Natural killer cell (primary cell): ENCODE measurements at regions not wholly inside any gene's neighbourhood (a gene's known extent, or its start where the extent isn't known, plus 50 kb on each side); places are given as distances from the start of the nearest gene placed in this dataset.

Source experiments
- ATAC-seq, 3 donors: fragments of 150-1000 bp in 2 of 3; fragments of 200-7000 bp in 1 of 3; cut with Tn5 transposase; 1 replicate in 1 of 3; 2 replicates in 2 of 3; pipeline ENCODE4 v1.10.0; 2021; ENCODE audit warnings: mild to moderate bottlenecking in 2 of 3, moderate library complexity in 2 of 3
- DNase-seq, 2 donors: peaks; one replicate each; pipeline versions ENCODE4 v3.0.0 to v3.0.0-alpha.2; 2013 to 2021; ENCODE audit warnings: mixed read lengths in 1 of 2
- H3K27ac ChIP-seq: one replicate; pipeline ENCODE4 v1.5.1; 2013; ENCODE audit warnings: mild to moderate bottlenecking, low read length
- H3K27me3 ChIP-seq: one replicate; pipeline ENCODE4 v1.6.1; 2013; ENCODE audit warnings: low read length; ENCODE audit not compliant: control insufficient read depth, insufficient read depth
- H3K36me3 ChIP-seq: one replicate; pipeline ENCODE4 v1.6.1; 2013; ENCODE audit warnings: low read length; ENCODE audit not compliant: control insufficient read depth, insufficient read depth
- H3K4me1 ChIP-seq: one replicate; pipeline ENCODE4 v1.6.1; 2013; ENCODE audit warnings: low read length; ENCODE audit not compliant: control insufficient read depth, insufficient read depth
- H3K4me3 ChIP-seq: one replicate; pipeline ENCODE4 v1.5.1; 2013; ENCODE audit warnings: low read length
- H3K9me3 ChIP-seq: one replicate; pipeline ENCODE4 v1.6.1; 2013; ENCODE audit warnings: low read length; ENCODE audit not compliant: control insufficient read depth, insufficient read depth
- H3K27ac Mint-ChIP-seq, 2 donors: one replicate each; pipeline ENCODE4 v1.8.0; 2022; ENCODE audit warnings: mild to moderate bottlenecking in 2 of 2, mixed read lengths in 2 of 2, moderate library complexity in 1 of 2
- H3K27me3 Mint-ChIP-seq, 2 donors: one replicate each; pipeline ENCODE4 v1.8.0; 2022; ENCODE audit warnings: low read depth in 2 of 2, mixed read lengths in 2 of 2
- H3K36me3 Mint-ChIP-seq: one replicate; pipeline ENCODE4 v1.8.0; 2022; ENCODE audit warnings: mixed read lengths
- H3K4me1 Mint-ChIP-seq, 2 donors: one replicate each; pipeline ENCODE4 v1.8.0; 2022; ENCODE audit warnings: mixed read lengths in 2 of 2
- H3K4me3 Mint-ChIP-seq: one replicate; pipeline ENCODE4 v1.8.0; 2022; ENCODE audit warnings: mild to moderate bottlenecking, moderate library complexity, mixed read lengths
- H3K9me3 Mint-ChIP-seq, 2 donors: one replicate each; pipeline ENCODE4 v1.8.0; 2022; ENCODE audit warnings: mixed read lengths in 2 of 2
- CTCF ChIP-seq: fragments of 200-600 bp; IDR thresholded peaks from one replicate; pipeline ENCODE4 v1.8.0; 2022; ENCODE audit warnings: antibody characterized with exemption
- WGBS: methylation state at CpG from one replicate; pipeline ENCODE4 v1.1.7; 2013; ENCODE audit warnings: missing lambda C conversion rate; ENCODE audit not compliant: insufficient coverage; 5-methylcytosine and 5-hydroxymethylcytosine counted together
- intact Hi-C: fragments of 100-400 bp; cut with micrococcal nuclease; formaldehyde crosslinking; loops from one replicate; pipeline ENCODE4 v1.14.2; 2022

GRCh38 chr7:153523320-153524015, 528.7 kb upstream of the DPP6 start:
- H3K36me3 Mint-ChIP-seq = no peaks in the 10 kb centered on the region
- DNase-seq (no peak), ATAC-seq (no peak)
- intact Hi-C loops = no loop called here
- WGBS = 81% methylated on average over 16 of the region's 16 CpGs
- no peaks in the 10 kb centered on the region for H3K4me1 Mint-ChIP-seq
- Histone ChIP-seq H3K9me3 (peaks cover 8% of the 10 kb centered on the region), H3K27me3 (no peaks in the 10 kb centered on the region), H3K4me3 (no peak overlapping the region), H3K27ac (no peak overlapping the region), H3K4me1 (no peaks in the 10 kb centered on the region), H3K36me3 (no peaks in the 10 kb centered on the region)
- peaks cover 10 to 13% of the 10 kb centered on the region in 2 donors for H3K9me3 Mint-ChIP-seq
- H3K27ac Mint-ChIP-seq = no peak overlapping the region
- no peaks in the 10 kb centered on the region for H3K27me3 Mint-ChIP-seq
- H3K4me3 Mint-ChIP-seq = no peak overlapping the region
- no peak for TF ChIP-seq CTCF

GRCh38 chr7:153524070-153524601, 528.1 kb upstream of the DPP6 start:
- Histone ChIP-seq H3K4me3 (no peak overlapping the region), H3K4me1 (no peaks in the 10 kb centered on the region), H3K27me3 (no peaks in the 10 kb centered on the region), H3K27ac (no peak overlapping the region), H3K36me3 (no peaks in the 10 kb centered on the region), H3K9me3 (peaks cover 8% of the 10 kb centered on the region)
- H3K4me1 Mint-ChIP-seq = no peaks in the 10 kb centered on the region
- no peak overlapping the region for H3K4me3 Mint-ChIP-seq
- H3K27ac Mint-ChIP-seq = no peak overlapping the region
- no peaks in the 10 kb centered on the region for H3K27me3 Mint-ChIP-seq
- 18% methylated on average over 9 of the region's 9 CpGs for WGBS
- ATAC-seq (no peak), DNase-seq (no peak)
- intact Hi-C loops = no loop called here
- H3K36me3 Mint-ChIP-seq = no peaks in the 10 kb centered on the region
- H3K9me3 Mint-ChIP-seq = peaks cover 9 to 12% of the 10 kb centered on the region in 2 donors
- no peak for TF ChIP-seq CTCF

GRCh38 chr7:153529100-153529499, 523.1 kb upstream of the DPP6 start:
- H3K36me3 Mint-ChIP-seq = no peaks in the 10 kb centered on the region
- intact Hi-C loops = no loop called here
- Histone ChIP-seq H3K4me3 (no peak overlapping the region), H3K4me1 (no peaks in the 10 kb centered on the region), H3K27me3 (no peaks in the 10 kb centered on the region), H3K27ac (no peak overlapping the region), H3K9me3 (peaks cover 15% of the 10 kb centered on the region), H3K36me3 (no peaks in the 10 kb centered on the region)
- DNase-seq (no peak), ATAC-seq (no peak)
- H3K9me3 Mint-ChIP-seq = peaks cover 10 to 16% of the 10 kb centered on the region in 2 donors
- no peak overlapping the region for H3K27ac Mint-ChIP-seq
- 76% methylated on average over 7 of the region's 7 CpGs for WGBS
- no peak overlapping the region for H3K4me3 Mint-ChIP-seq
- H3K4me1 Mint-ChIP-seq = no peaks in the 10 kb centered on the region
- no peaks in the 10 kb centered on the region for H3K27me3 Mint-ChIP-seq
- TF ChIP-seq CTCF = no peak
